Limb (tissue), 2 donors: ENCODE measurements at regions not wholly inside any gene's neighbourhood (a gene's known extent, or its start where the extent isn't known, plus 50 kb on each side); places are given as distances from the start of the nearest gene placed in this dataset.
"Not testable (repeated sequence)": the region's sequence is repeated elsewhere in the genome, so short reads cannot be mapped to it uniquely, and the experiment has no call there.

Experiments used
- DNase-seq, 2 donors: peaks; one replicate each; pipeline ENCODE4 v3.0.0-alpha.2; 2016; ENCODE audit errors: extremely low spot score in 2 of 2

DNA sequence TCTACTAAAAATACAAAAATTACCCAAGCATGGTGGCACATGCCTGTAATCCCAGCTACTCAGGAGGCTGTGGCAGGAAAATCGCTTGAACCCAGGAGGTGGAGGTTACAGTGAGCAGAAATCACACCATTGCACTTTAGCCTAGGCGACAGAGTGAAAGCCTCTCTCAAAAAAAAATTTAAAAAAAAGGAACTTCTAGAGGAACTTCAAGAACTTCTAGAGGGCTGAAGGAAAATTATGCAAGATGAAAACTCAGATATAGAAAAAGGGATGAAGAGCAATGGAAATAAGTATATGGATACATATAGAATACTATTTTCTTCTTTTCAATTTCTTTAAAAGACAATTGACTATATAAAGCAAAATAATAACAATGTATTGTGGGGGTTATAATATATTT is 51.2 kb upstream of the PRR5 start:
- no peak for DNase-seq

GRCh38 chr22:44648821-44649565 is 53.0 kb upstream of the PRR5 start:
- no peak for DNase-seq

DNA sequence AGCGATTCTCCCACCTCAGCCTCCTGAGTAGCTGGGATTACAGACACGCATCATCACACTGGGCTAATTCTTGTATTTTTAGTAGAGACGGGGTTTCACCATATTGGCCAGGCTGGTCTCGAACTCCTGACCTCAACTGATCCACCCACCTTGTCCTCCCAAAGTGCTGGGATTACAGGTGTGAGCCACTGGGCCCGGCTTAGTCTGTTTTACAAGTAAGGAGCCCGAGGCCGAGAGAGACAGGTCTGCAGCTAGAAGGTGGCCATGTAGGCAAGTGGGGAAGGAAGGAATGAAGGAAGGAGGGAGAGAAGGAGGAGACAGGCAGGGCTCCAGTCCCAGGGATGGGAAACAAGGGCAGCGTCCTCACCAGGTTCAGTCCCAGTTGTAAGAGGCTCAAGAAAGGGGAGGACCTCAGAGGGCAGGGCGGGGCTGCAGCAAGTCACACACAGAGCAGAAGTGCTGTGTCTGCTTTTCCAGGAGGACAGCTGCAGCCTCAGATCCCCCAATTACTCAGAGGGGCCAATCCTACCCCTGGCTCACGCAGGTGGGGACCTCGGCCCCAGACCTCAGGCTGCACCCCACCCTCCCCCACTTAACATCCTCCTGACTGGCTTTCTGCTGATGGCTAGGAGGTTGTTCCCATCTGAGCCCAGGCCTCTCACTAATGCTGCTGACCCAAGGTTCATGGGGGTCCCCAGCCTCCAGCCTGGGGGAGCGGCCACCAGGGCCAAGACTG is 53.8 kb upstream of the PRR5 start:
- DNase-seq: no peak

DNA sequence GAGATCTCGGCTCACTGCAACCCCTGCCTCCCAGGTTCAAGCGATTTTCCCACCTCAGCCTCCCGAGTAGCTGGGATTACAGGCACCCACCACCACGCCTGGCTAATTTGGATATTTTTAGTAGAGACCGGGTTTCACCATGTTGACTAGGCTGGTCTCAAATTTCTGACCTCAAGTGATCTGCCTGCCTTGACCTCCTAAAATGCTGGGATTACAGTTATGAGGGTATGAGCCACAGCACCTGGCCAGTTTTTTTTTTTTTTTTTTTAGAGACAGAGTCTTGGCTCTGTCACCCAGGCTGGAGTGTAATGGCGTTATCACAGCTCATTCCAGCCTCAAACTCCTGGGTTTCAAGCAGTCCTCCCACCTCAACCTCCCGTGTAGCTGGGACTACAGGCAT is 54.9 kb upstream of the PRR5 start:
- no peak for DNase-seq

- DNase-seq: no peak
These were observed 55.3 kb upstream of the PRR5 start for GRCh38 chr22:44646668-44647067.

GRCh38 chr22:44646141-44646540 is 55.9 kb upstream of the PRR5 start:
- DNase-seq: no peak

- DNase-seq: no peak
These were observed 56.5 kb upstream of the PRR5 start for GRCh38 chr22:44645531-44645930.

- DNase-seq: no peak
These were observed 56.9 kb upstream of the PRR5 start for GRCh38 chr22:44645083-44645482.

- not testable (repeated sequence) for DNase-seq
These were observed 58.4 kb upstream of the PRR5 start for GRCh38 chr22:44643526-44644101.

DNA sequence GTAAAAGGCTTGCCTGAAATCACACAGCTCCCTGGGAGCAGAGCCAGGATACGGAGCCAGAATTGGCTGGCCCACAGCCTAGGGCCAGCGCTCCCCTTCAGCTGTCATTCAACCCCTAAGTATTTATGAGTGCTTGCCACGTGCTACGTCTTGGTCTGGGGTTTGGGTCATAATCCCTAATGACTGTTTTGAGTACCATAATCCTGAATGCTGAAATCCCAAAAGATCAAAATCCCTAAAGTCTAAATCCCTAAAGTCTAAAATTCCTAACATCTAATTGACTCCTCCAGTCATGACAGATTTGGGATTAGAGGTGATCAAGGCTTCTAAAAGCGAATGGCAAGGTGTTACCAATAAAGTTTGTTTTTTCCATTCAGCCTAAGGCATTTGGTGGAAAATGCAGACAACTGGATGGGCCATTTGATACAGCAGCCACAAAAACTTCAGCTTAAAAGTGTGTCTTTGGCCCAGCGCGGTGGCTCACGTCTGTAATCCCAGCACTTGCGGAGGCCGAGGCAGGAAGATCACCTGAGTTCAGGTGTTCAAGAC is 59.8 kb upstream of the PRR5 start:
- no peak for DNase-seq

DNA sequence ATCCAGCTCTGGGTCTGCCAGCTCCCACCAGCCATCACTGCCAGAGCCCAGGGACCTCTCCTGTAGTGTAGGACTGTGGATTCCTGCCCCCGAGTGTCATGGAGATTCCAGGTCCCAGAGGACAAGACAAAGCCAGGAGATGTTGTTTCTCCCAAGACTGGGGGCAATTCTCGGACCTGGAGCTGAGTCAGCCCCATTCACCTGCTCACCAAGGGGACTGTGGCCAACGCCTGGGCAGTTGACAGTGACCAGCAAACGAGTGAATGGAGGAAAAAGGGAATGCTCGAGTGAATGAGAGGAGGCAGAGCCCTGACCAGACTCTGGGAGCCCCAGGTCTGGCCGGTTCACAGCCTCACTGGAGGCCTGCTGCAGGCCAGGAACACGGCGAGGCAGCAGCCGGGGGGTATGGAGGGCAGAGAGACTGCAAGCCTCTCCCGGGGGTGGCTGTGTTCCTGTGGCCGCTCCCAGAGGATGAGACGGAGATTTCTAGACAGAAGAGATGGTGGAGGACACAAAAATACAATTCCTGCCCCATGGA is 61.3 kb upstream of the PRR5 start:
- DNase-seq: no peak

DNA sequence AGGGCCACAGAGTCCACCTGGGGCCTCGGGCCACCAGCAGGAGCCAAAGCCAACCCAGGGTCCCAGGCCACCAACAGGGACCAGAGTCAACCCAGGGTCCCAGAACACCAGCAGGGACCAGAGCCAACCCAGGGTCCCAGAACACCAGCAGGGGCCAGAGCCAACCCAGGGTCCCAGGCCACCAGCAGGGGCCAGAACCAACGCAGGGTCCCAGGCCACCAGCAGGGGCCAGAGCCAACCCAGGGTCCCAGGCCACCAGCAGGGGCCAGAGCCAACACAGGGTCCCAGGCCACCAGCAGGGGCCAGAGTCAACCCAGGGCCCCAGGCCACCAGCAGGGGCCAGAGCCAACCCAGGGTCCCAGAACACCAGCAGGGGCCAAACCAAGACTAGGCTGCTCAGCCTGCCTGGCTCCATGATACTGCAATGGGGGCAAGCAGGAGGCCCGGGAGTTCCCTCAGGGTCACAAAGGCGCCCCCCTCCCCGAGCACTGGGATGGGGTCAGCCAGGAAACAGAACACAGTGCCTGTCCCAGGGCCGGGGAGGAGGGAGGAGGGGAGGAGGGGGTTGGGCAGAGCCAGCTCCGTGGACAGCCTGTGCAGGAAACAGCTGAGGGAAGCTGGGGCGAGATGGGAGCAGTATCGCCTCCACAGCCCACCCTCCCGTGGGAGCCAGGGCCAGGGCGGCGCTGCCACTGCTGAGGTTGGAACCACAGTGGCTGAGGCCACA is 62.0 kb upstream of the PRR5 start:
- no peak for DNase-seq

DNA sequence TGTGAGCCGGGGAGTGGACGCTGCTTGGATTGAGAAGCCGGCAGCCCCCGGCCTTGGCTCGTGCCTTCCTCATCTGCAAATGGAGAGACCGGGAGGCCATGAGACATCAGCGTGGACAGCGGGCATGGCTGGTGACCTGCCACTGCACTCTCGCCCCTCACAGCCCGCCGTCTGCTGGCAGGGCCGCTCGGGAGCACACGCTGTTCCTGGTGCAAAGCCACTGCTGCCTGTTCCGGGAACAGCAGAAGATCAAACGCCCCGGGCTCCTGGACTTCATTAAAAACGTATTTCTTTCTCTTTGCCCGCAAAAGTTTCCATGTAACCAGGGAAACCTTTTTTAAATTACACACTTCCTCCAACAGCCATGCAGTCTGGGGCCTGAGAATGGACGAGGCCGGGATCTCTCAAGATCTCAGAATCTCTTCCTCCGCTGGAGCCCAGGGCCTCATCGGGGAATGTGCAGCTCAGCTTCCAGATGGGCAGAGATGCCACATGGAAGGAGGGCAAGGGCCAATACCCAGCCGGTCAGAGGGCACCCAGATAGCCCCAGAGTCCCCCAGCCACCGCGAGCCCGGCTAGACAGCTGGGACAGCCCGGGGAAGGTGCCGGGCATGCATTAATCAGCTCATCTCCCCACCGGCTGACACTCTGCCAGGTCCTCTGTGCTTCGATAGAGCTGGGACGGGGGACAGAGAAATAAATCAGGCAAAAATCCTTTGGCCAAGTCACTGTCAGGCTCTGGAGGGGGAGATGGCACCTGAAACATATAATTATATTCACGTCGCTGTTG is 62.8 kb upstream of the PRR5 start:
- DNase-seq: peak; percentile 69 to 74

DNA sequence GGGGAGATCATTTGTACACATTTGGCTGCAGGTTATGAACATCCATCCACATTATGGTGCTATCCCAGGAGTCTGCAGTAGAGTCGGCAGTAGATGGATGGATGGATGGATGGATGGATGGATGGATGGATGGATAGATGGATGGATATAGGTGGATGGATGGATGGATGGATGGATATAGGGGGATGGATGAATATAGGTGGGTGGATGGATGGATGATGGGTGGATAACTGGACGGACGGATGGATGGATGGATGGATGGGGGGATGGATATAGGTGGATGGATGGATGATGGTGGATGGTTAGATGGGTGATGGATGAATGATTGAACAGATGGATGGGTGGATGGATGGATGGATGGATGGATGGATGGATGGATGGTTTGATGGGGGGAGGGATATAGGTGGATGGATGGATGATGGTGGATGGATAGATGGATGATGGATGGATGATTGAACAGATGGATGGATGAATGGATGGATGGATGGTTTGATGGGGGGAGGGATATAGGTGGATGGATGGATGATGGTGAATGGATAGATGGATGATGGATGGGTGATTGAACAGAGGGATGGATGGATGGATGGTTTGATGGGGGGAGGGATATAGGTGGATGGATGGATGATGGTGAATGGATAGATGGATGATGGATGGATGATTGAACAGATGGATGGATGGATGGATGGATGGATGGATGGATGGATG is 65.3 kb upstream of the PRR5 start:
- DNase-seq: not testable (repeated sequence)

DNA sequence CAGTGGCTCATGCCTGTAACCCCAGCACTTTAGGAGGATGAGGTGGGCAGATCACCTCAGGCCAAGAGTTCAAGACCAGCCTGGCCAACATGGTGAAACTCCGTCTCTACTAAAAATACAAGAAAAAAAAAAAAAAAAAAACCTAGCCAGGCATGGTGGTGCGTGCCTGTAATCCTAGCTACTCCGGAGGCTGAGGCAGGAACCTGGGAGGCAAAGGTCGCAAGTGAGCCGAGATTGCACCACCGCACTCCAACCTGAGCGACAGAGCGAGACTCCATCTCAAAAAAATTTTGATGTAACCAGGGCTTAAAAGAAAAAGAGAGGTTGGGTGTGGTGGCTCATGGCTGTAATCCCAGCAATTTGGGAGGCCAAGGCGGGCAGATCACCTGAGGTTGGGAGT is 66.4 kb upstream of the PRR5 start:
- DNase-seq: not testable (repeated sequence)

DNA sequence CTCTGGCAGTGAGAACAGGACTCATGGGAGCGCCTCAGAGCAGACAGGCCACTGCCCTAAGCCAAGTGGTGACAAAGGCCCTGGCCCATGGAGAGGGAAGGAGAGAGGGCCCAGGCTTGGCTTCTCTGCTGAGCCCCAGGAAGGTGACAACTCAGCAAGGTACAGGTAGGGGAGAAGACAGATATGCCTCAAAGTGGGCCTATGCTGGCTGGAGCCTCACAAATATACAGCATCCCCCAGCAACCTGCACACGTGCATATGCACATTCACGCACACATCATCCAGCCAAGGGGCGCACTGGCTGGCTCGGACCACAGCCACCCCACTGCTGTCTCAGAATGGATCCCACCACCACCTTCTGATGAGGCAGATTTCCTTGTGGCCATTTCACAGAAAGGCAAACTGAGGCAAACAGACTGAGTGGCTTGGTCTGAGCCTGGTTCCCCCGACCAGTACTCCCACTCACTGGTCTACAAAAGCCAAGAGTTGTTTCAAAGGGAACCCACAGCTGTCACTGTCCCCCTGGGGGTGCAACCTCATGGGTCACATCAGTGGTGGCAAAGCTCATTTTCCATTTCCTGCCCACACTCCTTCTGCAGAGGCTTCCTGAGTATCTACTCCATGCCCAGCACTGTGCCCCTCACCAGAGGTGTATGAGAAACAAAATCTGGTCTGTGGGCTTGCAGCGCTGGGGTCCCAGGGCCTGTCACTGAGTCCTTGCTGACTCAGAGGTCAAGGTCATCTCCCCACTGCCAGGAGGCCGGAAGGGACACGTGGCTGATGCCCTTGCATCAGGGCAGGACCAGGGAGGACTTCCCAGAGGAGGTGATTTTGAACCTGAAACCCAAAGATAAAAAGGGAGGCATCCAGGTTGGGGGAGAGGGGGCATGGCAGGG is 67.3 kb upstream of the PRR5 start:
- no peak for DNase-seq

DNA sequence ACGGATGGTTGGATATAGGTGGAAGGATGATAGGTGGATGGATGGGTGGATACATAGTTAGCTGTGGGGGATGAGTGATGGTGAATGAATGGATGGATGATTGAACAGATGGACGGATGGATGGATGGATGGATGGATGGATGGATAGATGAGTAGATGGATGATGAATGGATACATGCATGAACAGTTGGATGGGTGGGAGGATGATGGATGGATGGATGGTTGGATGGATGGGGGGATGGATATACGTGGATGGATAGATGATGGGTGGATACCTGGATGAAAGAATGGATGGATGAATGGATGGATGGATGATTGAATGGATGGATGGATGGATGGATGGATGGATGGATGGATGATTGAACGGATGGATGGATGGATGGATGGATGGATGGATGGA is 68.4 kb upstream of the PRR5 start:
- DNase-seq: no peak

DNA sequence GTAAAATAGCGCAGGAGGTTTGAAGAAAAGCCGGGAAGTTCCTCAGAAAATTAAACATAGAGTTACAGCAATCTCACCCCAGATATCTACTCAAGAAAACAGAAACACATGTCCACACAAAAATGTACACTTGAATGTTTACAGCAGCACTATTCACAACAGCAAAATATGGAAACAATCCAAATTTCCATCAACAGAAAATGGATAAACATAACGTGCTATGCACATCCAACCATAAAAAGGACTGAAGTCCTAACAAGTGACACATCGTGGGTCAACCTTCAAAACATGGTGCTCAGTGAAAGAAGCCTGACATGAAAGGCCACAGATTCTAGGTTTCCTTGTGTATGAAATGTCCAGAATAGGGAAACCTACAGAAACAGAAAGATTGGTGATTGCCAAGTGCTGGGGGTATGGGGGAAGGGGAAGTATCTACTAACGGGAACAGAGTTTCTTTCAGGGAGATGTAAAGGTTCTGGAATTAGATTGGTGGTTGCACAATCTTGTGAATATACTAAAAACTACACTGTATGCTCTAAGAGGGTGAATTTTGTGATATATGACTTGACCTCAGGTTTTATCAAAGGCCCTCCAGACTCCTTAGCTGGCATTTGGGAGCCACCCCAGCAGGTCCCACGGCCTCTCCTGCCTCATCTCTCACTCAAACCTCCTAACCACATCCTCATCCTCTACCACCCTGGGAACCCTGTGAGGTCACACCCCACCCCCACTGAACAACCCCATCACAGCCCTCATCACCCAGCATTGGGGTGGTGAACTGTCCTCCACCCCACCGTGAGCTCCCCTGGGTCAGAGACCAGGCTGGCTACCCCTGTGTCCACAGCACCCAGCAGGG is 69.2 kb upstream of the PRR5 start:
- no peak for DNase-seq
